Esophagus muscularis mucosa (tissue), 4 donors: ENCODE measurements at regions not wholly inside any gene's neighbourhood (a gene's known extent, or its start where the extent isn't known, plus 50 kb on each side); places are given as distances from the start of the nearest gene placed in this dataset.

ENCODE experiments used
- DNase-seq: peaks from one replicate; pipeline ENCODE4 v3.0.0-alpha.2; 2017; ENCODE audit errors: extremely low spot score
- H3K27ac ChIP-seq, 4 donors: fragments of 200-600 bp; sonication (generic); replicated peaks in 1 of 4; 1 replicate in 3 of 4; 2 replicates in 1 of 4; pipeline ENCODE4 v1.5.1; 2016 to 2019; ENCODE audit warnings: mild to moderate bottlenecking in 1 of 4
- H3K27me3 ChIP-seq, 4 donors: fragments of 200-600 bp; sonication (generic); one replicate each; pipeline versions ENCODE4 v1.5.1 to v1.6.0; 2016 to 2019
- H3K36me3 ChIP-seq, 4 donors: fragments of 200-600 bp; sonication (generic); one replicate each; pipeline ENCODE4 v1.5.1; 2016 to 2019
- H3K4me1 ChIP-seq, 4 donors: fragments of 200-600 bp; sonication (generic); one replicate each; pipeline ENCODE4 v1.5.1; 2016 to 2019
- H3K4me3 ChIP-seq, 4 donors: fragments of 200-600 bp; sonication (generic); 1 replicate in 2 of 4; 2 replicates in 2 of 4; pipeline ENCODE4 v1.5.1; 2016 to 2019; ENCODE audit warnings: mild to moderate bottlenecking in 4 of 4, moderate library complexity in 1 of 4
- H3K9me3 ChIP-seq, 4 donors: fragments of 200-600 bp; sonication (generic); 1 replicate in 3 of 4; 2 replicates in 1 of 4; pipeline ENCODE4 v1.5.1; 2016 to 2019
- CTCF ChIP-seq, 3 experiments: fragments of 200-600 bp in 2 of 3; fragments of 450-650 bp in 1 of 3; sonication (generic) in 2 of 3; IDR thresholded peaks; one replicate each; pipeline ENCODE4 v1.5.1; 2017 to 2019; ENCODE audit warnings: antibody characterized with exemption in 3 of 3, mild to moderate bottlenecking in 2 of 3, moderate library complexity in 1 of 3
- EP300 ChIP-seq: sonication (generic); formaldehyde crosslinking; IDR thresholded peaks from one replicate; pipeline ENCODE4 v1.6.1; 2017; ENCODE audit warnings: antibody characterized with exemption
- POLR2A ChIP-seq: fragments of 450-650 bp; IDR thresholded peaks from one replicate; pipeline ENCODE4 v1.6.1; 2017; ENCODE audit warnings: antibody characterized with exemption, moderate library complexity, mild to moderate bottlenecking, low read depth
- POLR2AphosphoS5 ChIP-seq, 2 donors: sonication (generic); formaldehyde crosslinking; IDR thresholded peaks; one replicate each; pipeline ENCODE4 v1.6.1; 2017; ENCODE audit warnings: antibody characterized with exemption in 2 of 2
- WGBS: methylation state at CpG from one replicate; pipeline ENCODE4 v1.1.5; 2018; 5-methylcytosine and 5-hydroxymethylcytosine counted together
- intact Hi-C: fragments of 100-400 bp; cut with DNase I; formaldehyde crosslinking; loops from one replicate; pipeline ENCODE4 v1.15.1; 2023

- intact Hi-C loops, result no loop called here
- H3K4me3 ChIP-seq, result no peak overlapping the region
- 93% methylated on average over 3 of the region's 4 CpGs for WGBS
- H3K4me1 ChIP-seq, result no peaks in the 10 kb centered on the region
- no peak overlapping the region for H3K27ac ChIP-seq
- no peaks in the 10 kb centered on the region for H3K36me3 ChIP-seq
- H3K9me3 ChIP-seq, result peaks cover 0 to 29% (median 21%) of the 10 kb centered on the region in 4 donors
- DNase-seq, result no peak
- no peak for TF ChIP-seq POLR2A
- TF ChIP-seq CTCF (IDR thresholded peaks at IDR 0.05), result no peak
- TF ChIP-seq POLR2AphosphoS5 (IDR thresholded peaks at IDR 0.05), result no peak
- TF ChIP-seq EP300, result no peak
- no peaks in the 10 kb centered on the region for H3K27me3 ChIP-seq
Observed at GRCh38 chr6:78808356-78808891, 58.9 kb upstream of the IRAK1BP1 start.

GRCh38 chr6:78808933-78809332 lies 58.4 kb upstream of the IRAK1BP1 start:
- intact Hi-C loops, result no loop called here

GRCh38 chr6:78810146-78810545 lies 57.2 kb upstream of the IRAK1BP1 start:
- intact Hi-C loops, result no loop called here
- H3K27me3 ChIP-seq, result no peaks in the 10 kb centered on the region
- no peaks in the 10 kb centered on the region for H3K4me1 ChIP-seq
- DNase-seq, result no peak
- H3K27ac ChIP-seq, result no peak overlapping the region
- 4% methylated on average over 1 of the region's 1 CpG for WGBS
- no peak overlapping the region for H3K4me3 ChIP-seq
- H3K9me3 ChIP-seq, result peaks cover 0 to 25% (median 13%) of the 10 kb centered on the region in 4 donors
- no peaks in the 10 kb centered on the region for H3K36me3 ChIP-seq
- TF ChIP-seq POLR2A (no peak), POLR2AphosphoS5 (IDR thresholded peaks at IDR 0.05) (no peak), EP300 (no peak), CTCF (IDR thresholded peaks at IDR 0.05) (no peak)

More at GRCh38 chr6:78808933-78809332, 58.4 kb upstream of the IRAK1BP1 start:
- Histone ChIP-seq H3K9me3 (peaks cover 0 to 25% (median 17%) of the 10 kb centered on the region in 4 donors), H3K27me3 (no peaks in the 10 kb centered on the region), H3K27ac (no peak overlapping the region), H3K4me1 (no peaks in the 10 kb centered on the region), H3K4me3 (no peak overlapping the region), H3K36me3 (no peaks in the 10 kb centered on the region)
- 90% methylated on average over 4 of the region's 5 CpGs for WGBS
- no peak for DNase-seq
- TF ChIP-seq POLR2AphosphoS5 (IDR thresholded peaks at IDR 0.05) (no peak), POLR2A (no peak), EP300 (no peak), CTCF (IDR thresholded peaks at IDR 0.05) (no peak)

- Histone ChIP-seq H3K36me3 (no peaks in the 10 kb centered on the region), H3K4me1 (no peaks in the 10 kb centered on the region), H3K27me3 (no peaks in the 10 kb centered on the region), H3K4me3 (no peak overlapping the region), H3K9me3 (peaks cover 0 to 27% (median 13%) of the 10 kb centered on the region in 4 donors), H3K27ac (no peak overlapping the region)
- no peak for DNase-seq
- 52% methylated on average over 2 of the region's 2 CpGs for WGBS
- TF ChIP-seq EP300 (no peak), CTCF (IDR thresholded peaks at IDR 0.05) (no peak), POLR2A (no peak), POLR2AphosphoS5 (IDR thresholded peaks at IDR 0.05) (no peak)
- intact Hi-C loops, result no loop called here
Observed at GRCh38 chr6:78810698-78811097, 56.7 kb upstream of the IRAK1BP1 start.
